ENCODE measurements at regions not wholly inside any gene's neighbourhood (a gene's known extent, or its start where the extent isn't known, plus 50 kb on each side); places are given as distances from the start of the nearest gene placed in this dataset.

DNA sequence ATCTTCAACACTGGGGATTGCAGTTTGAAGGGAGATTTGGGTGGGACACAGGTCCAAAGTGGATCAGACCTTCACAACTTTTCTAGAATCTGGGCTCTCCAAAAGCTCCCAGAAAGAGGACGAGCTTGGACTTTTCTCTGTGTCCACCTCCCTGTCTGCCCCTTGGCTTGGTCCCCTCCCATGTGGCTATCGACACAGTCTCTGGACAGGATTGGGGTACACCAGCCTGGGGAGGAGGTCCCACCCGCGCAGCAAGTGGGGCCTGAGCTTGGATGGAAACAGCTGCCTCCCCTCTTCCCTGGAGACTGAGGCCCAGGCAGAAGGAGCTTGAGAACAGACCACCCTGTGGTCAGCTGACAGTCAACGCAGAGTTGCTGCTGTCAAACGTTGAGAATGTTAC is 84.6 kb upstream of the FCN1 start (continued):
- TF ChIP-seq, protein P1, sequence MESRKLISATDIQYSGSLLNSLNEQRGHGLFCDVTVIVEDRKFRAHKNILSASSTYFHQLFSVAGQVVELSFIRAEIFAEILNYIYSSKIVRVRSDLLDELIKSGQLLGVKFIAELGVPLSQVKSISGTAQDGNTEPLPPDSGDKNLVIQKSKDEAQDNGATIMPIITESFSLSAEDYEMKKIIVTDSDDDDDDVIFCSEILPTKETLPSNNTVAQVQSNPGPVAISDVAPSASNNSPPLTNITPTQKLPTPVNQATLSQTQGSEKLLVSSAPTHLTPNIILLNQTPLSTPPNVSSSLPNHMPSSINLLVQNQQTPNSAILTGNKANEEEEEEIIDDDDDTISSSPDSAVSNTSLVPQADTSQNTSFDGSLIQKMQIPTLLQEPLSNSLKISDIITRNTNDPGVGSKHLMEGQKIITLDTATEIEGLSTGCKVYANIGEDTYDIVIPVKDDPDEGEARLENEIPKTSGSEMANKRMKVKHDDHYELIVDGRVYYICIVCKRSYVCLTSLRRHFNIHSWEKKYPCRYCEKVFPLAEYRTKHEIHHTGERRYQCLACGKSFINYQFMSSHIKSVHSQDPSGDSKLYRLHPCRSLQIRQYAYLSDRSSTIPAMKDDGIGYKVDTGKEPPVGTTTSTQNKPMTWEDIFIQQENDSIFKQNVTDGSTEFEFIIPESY (IDR thresholded peaks at IDR 0.05; ENCODE audit: extremely low read depth, insufficient replicate concordance, low read length): no peak
- no peak for TF ChIP-seq SRF (IDR thresholded peaks at IDR 0.05; ENCODE audit: low read depth)
- TF ChIP-seq SIN3A (IDR thresholded peaks at IDR 0.05; ENCODE audit: low read depth): no peak

DNA sequence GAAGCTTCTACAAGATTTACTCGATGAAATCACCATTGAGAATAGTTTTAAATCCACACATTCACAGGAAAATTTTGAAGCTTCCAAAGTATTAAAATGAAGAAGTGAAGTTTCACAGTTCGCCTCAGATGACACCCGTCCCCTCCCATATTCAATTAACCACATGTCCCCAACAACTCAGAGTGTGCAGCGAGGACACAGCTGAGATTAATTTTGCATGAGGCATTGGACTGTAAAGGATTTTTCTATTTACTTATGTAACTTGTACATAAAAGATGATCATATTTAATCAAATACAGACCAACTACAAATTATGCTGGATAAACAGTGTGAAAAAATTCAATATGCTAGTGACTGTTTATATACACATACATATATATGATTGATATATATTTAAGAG is 84.7 kb upstream of the OLFM1 start:
- H3K4me1 ChIP-seq (ENCODE audit: control insufficient read depth in 1 of 2, insufficient read depth in 2 of 2, low read length in 2 of 2): no peaks in the 10 kb centered on the region
- TF ChIP-seq EZH2 (IDR thresholded peaks at IDR 0.05) (no peak), ZNF274 (IDR thresholded peaks at IDR 0.05; ENCODE audit: low read depth, low read length) (no peak), EGR1 (IDR thresholded peaks at IDR 0.05; ENCODE audit: low read depth) (no peak), SIN3A (IDR thresholded peaks at IDR 0.05; ENCODE audit: low read depth) (no peak), EZH2phosphoT487 (IDR thresholded peaks at IDR 0.05; ENCODE audit: borderline replicate concordance) (no peak), YY1 (IDR thresholded peaks at IDR 0.05; ENCODE audit: extremely low read depth, insufficient replicate concordance, low read depth, low read length) (no peak), POLR2A (IDR thresholded peaks at IDR 0.05; ENCODE audit: borderline replicate concordance, extremely low read depth, insufficient read depth, insufficient read length) (no peak), SRF (IDR thresholded peaks at IDR 0.05; ENCODE audit: low read depth) (no peak), CEBPB (IDR thresholded peaks at IDR 0.05; ENCODE audit: low read depth) (no peak), CBX3 (IDR thresholded peaks at IDR 0.05; ENCODE audit: low read depth) (no peak), ZFX (IDR thresholded peaks at IDR 0.05) (no peak)
- TF ChIP-seq, protein P1 (IDR thresholded peaks at IDR 0.05; ENCODE audit: extremely low read depth, insufficient replicate concordance, low read length): no peak
- TF ChIP-seq, protein P2, sequence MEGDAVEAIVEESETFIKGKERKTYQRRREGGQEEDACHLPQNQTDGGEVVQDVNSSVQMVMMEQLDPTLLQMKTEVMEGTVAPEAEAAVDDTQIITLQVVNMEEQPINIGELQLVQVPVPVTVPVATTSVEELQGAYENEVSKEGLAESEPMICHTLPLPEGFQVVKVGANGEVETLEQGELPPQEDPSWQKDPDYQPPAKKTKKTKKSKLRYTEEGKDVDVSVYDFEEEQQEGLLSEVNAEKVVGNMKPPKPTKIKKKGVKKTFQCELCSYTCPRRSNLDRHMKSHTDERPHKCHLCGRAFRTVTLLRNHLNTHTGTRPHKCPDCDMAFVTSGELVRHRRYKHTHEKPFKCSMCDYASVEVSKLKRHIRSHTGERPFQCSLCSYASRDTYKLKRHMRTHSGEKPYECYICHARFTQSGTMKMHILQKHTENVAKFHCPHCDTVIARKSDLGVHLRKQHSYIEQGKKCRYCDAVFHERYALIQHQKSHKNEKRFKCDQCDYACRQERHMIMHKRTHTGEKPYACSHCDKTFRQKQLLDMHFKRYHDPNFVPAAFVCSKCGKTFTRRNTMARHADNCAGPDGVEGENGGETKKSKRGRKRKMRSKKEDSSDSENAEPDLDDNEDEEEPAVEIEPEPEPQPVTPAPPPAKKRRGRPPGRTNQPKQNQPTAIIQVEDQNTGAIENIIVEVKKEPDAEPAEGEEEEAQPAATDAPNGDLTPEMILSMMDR (IDR thresholded peaks at IDR 0.05 in 2 of 3, conservative IDR thresholded peaks at IDR 0.05 in 1 of 3; ENCODE audit: borderline replicate concordance in 1 of 3, insufficient read depth in 1 of 3, low read depth in 2 of 3, low read length in 2 of 3): no peak
- TF ChIP-seq, protein P3, sequence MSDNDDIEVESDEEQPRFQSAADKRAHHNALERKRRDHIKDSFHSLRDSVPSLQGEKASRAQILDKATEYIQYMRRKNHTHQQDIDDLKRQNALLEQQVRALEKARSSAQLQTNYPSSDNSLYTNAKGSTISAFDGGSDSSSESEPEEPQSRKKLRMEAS (IDR thresholded peaks at IDR 0.05): no peak
- TF ChIP-seq, protein P4, sequence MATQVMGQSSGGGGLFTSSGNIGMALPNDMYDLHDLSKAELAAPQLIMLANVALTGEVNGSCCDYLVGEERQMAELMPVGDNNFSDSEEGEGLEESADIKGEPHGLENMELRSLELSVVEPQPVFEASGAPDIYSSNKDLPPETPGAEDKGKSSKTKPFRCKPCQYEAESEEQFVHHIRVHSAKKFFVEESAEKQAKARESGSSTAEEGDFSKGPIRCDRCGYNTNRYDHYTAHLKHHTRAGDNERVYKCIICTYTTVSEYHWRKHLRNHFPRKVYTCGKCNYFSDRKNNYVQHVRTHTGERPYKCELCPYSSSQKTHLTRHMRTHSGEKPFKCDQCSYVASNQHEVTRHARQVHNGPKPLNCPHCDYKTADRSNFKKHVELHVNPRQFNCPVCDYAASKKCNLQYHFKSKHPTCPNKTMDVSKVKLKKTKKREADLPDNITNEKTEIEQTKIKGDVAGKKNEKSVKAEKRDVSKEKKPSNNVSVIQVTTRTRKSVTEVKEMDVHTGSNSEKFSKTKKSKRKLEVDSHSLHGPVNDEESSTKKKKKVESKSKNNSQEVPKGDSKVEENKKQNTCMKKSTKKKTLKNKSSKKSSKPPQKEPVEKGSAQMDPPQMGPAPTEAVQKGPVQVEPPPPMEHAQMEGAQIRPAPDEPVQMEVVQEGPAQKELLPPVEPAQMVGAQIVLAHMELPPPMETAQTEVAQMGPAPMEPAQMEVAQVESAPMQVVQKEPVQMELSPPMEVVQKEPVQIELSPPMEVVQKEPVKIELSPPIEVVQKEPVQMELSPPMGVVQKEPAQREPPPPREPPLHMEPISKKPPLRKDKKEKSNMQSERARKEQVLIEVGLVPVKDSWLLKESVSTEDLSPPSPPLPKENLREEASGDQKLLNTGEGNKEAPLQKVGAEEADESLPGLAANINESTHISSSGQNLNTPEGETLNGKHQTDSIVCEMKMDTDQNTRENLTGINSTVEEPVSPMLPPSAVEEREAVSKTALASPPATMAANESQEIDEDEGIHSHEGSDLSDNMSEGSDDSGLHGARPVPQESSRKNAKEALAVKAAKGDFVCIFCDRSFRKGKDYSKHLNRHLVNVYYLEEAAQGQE (IDR thresholded peaks at IDR 0.05; ENCODE audit: low read depth): no peak
- H3K4me2 ChIP-seq (ENCODE audit: low read length): no peak overlapping the region
- no peaks in the 10 kb centered on the region for H4K20me1 ChIP-seq (ENCODE audit: insufficient read depth)
- no peaks in the 10 kb centered on the region for H3K79me2 ChIP-seq (ENCODE audit: insufficient read depth, low read length)
- intact Hi-C loops (cut with micrococcal nuclease): no loop called here
- no peak overlapping the region for H2AFZ ChIP-seq (ENCODE audit: low read depth, low read length, poor library complexity, severe bottlenecking)
- POLR2A ChIA-PET: no interaction called here
- CTCF ChIA-PET: no interaction called here
- no peaks in the 10 kb centered on the region for H3K9me2 ChIP-seq (ENCODE audit: insufficient read depth)
- DNase-seq (ENCODE audit: low read depth, low spot score): no peak
- BruUV-seq (replicated peaks): no TSS peak
- no peaks in the 10 kb centered on the region for H3K27me3 ChIP-seq (ENCODE audit: insufficient read depth, low read length)
- H3K4me3 ChIP-seq (replicated peaks in 1 of 2; ENCODE audit: low read depth in 1 of 2, low read length in 2 of 2): no peak overlapping the region
- RAD21 ChIA-PET (ENCODE audit: low non-redundant PET in 1 of 2, low total read pairs in 2 of 2, uncharacterized antibody in 2 of 2, unreplicated experiment in 2 of 2): no interaction called here
- no peaks in the 10 kb centered on the region for H3K36me3 ChIP-seq (ENCODE audit: control insufficient read depth in 1 of 2, insufficient read depth in 2 of 2, low read length in 2 of 2)
- H3K27ac ChIP-seq (ENCODE audit: low read depth, low read length): no peak overlapping the region
- H3K9me3 ChIP-seq (ENCODE audit: control insufficient read depth in 1 of 2, insufficient read depth in 1 of 2, low read depth in 1 of 2, low read length in 2 of 2): peaks cover 6 to 24% of the 10 kb centered on the region in 2 experiments; a peak in 3 of 4 replicates
- H3K9ac ChIP-seq (ENCODE audit: low read length): no peak overlapping the region
- ATAC-seq: no peak

Data from HCT116 (cell line).